K562 (cell line): ENCODE measurements at regions not wholly inside any gene's neighbourhood (a gene's known extent, or its start where the extent isn't known, plus 50 kb on each side); places are given as distances from the start of the nearest gene placed in this dataset.

Source experiments
- ATAC-seq: fragments of 200-7000 bp; cut with Tn5 transposase; 3 replicates; pipeline ENCODE4 v1.9.1; 2020; ENCODE audit warnings: moderate library complexity
- BruUV-seq: library from RNA; stranded (reverse); fragments of 400-500 nt; replicated peaks from 2 replicates; lab custom pipeline; 2021; lab: Mats Ljungman, UMichigan
- CTCF ChIA-PET: fragments of 300-600 bp; formaldehyde crosslinking; extraction: SDS; loops from one replicate; lab custom pipeline; 2021; ENCODE audit warnings: low intra/inter-chr PET ratio; lab: Yijun Ruan, JAX
- POLR2A ChIA-PET: fragments of 300-600, 350-650 bp; sonication (Branson Sonifier 250); formaldehyde crosslinking; extraction: SDS; loops from one replicate; lab custom pipeline; 2021; ENCODE audit warnings: antibody characterized with exemption, inconsistent platforms; lab: Yijun Ruan, JAX
- DNase-seq, 4 experiments: peaks; one replicate each; pipeline versions ENCODE4 v3.0.0 to v3.0.0-alpha.2; 2011 to 2018; ENCODE audit warnings: low spot score in 3 of 4, mixed read lengths in 3 of 4; ENCODE audit errors: extremely low read depth in 1 of 4
- FAIRE-seq: peaks from 2 replicates; lab custom pipeline; 2011; peaks lifted over from hg19 to GRCh38; lab: Jason Lieb, UNC
- H2AFZ ChIP-seq: 2 replicates; pipeline ENCODE4 v1.6.0; 2011; ENCODE audit warnings: low read depth, low read length, control low read depth, inconsistent platforms
- H3K27ac ChIP-seq: fragments of 200-600 bp; 3 replicates; pipeline ENCODE4 v1.8.0; 2011; ENCODE audit warnings: low read depth, mild to moderate bottlenecking, control low read depth, inconsistent platforms, low read length, moderate library complexity, mixed read lengths; ENCODE audit errors: extremely low read depth
- H3K27me3 ChIP-seq, 2 experiments: fragments of 300-600 bp in 1 of 2; 2 replicates in 1 of 2; 3 replicates in 1 of 2; pipeline versions ENCODE4 v1.6.0 to v1.8.0; 2011; ENCODE audit warnings: inconsistent platforms in 2 of 2, low read length in 2 of 2, mild to moderate bottlenecking in 1 of 2, mixed read lengths in 1 of 2, moderate library complexity in 1 of 2; ENCODE audit not compliant: control insufficient read depth in 2 of 2, insufficient read depth in 2 of 2
- H3K36me3 ChIP-seq: fragments of 300-600 bp; 3 replicates; pipeline ENCODE4 v1.8.0; 2011; ENCODE audit warnings: mild to moderate bottlenecking, low read length, inconsistent platforms; ENCODE audit not compliant: control insufficient read depth, insufficient read depth
- H3K4me1 ChIP-seq, 2 experiments: fragments of 200-600 bp in 1 of 2; replicated peaks in 1 of 2; 2 replicates in 1 of 2; 3 replicates in 1 of 2; pipeline versions ENCODE4 v1.5.1 to v1.8.0; 2011; ENCODE audit warnings: inconsistent platforms in 2 of 2, low read length in 2 of 2, mild to moderate bottlenecking in 1 of 2, mixed read lengths in 1 of 2, moderate library complexity in 1 of 2; ENCODE audit not compliant: control insufficient read depth in 2 of 2, insufficient read depth in 2 of 2
- H3K4me2 ChIP-seq: 2 replicates; pipeline ENCODE4 v1.6.1; 2011; ENCODE audit warnings: low read length, control low read depth, inconsistent platforms, mixed read lengths; ENCODE audit not compliant: insufficient read depth
- H3K4me3 ChIP-seq: fragments of 200-600 bp; sonication (generic), shearing (Covaris generic); 2 replicates; pipeline ENCODE4 v1.5.1; 2016; ENCODE audit warnings: control low read depth, inconsistent platforms
- H3K79me2 ChIP-seq: fragments of 200-600 bp; 3 replicates; pipeline ENCODE4 v1.8.0; 2011; ENCODE audit warnings: low read length, inconsistent platforms; ENCODE audit not compliant: control insufficient read depth, insufficient read depth
- H3K9ac ChIP-seq, 2 experiments: 2 replicates each; pipeline versions ENCODE4 v1.6.0 to v1.6.1; 2011; ENCODE audit warnings: low read depth in 2 of 2, low read length in 2 of 2, control low read depth in 1 of 2, inconsistent platforms in 1 of 2, mild to moderate bottlenecking in 1 of 2, mixed read lengths in 1 of 2; ENCODE audit not compliant: insufficient read depth in 1 of 2
- H3K9me1 ChIP-seq: one replicate; pipeline ENCODE4 v1.6.0; 2011; ENCODE audit warnings: inconsistent platforms, mild to moderate bottlenecking, low read length, moderate library complexity; ENCODE audit not compliant: control insufficient read depth, insufficient read depth
- H3K9me3 ChIP-seq: replicated peaks from 2 replicates; pipeline ENCODE4 v1.5.1; 2011; ENCODE audit warnings: low read depth, low read length, inconsistent platforms; ENCODE audit not compliant: control insufficient read depth, insufficient read depth
- H4K20me1 ChIP-seq: replicated peaks from 2 replicates; pipeline ENCODE4 v1.6.1; 2011; ENCODE audit warnings: low read length, inconsistent platforms, mixed read lengths; ENCODE audit not compliant: control insufficient read depth, insufficient read depth
- BCL6 ChIP-seq: fragments of 250-450 bp; sonication (Bioruptor Pico); IDR thresholded peaks from 2 replicates; pipeline ENCODE4 v1.4.0; 2020
- CEBPG ChIP-seq, 3 experiments: fragments of 200-800 bp in 1 of 3; sonication (Bioruptor generic) in 1 of 3; sonication (generic) in 1 of 3; formaldehyde crosslinking in 1 of 3; IDR thresholded peaks in 2 of 3; conservative IDR thresholded peaks in 1 of 3; 2 replicates each; pipeline versions ENCODE4 v1.6.1 to v1.8.0; 2016 to 2022; ENCODE audit warnings: missing compliant biosample characterization in 2 of 3, missing genetic modification characterization in 2 of 3, mild to moderate bottlenecking in 1 of 3, missing genetic modification reagents in 1 of 3
- ETV6 ChIP-seq, 3 experiments: fragments of 150-350 bp in 1 of 3; sonication (generic) in 1 of 3; formaldehyde crosslinking in 1 of 3; IDR thresholded peaks; 2 replicates each; pipeline versions ENCODE4 v1.6.1 to v1.8.0; 2014 to 2022; ENCODE audit warnings: borderline replicate concordance in 2 of 3, low read depth in 2 of 3, antibody characterized with exemption in 1 of 3, low read length in 1 of 3, mild to moderate bottlenecking in 1 of 3, missing genetic modification reagents in 1 of 3
- FOXP1 ChIP-seq: sonication (generic); formaldehyde crosslinking; IDR thresholded peaks from 2 replicates; pipeline ENCODE4 v1.8.0; 2022; ENCODE audit warnings: mild to moderate bottlenecking, missing genetic modification reagents
- HNRNPH1 ChIP-seq: fragments of 200-400 bp; formaldehyde crosslinking; optimal IDR thresholded peaks from 2 replicates; pipeline ENCODE3; 2017; ENCODE audit warnings: low read depth, mild to moderate bottlenecking, low read length, moderate library complexity
- JUN ChIP-seq, 2 experiments: sonication (generic) in 1 of 2; formaldehyde crosslinking in 1 of 2; IDR thresholded peaks; 2 replicates each; pipeline versions ENCODE4 v1.6.1 to v1.8.0; 2012 to 2022; ENCODE audit warnings: borderline replicate concordance in 2 of 2, mild to moderate bottlenecking in 2 of 2, improper control_type of control experiment in 1 of 2, low read depth in 1 of 2, low read length in 1 of 2, missing genetic modification reagents in 1 of 2
- MXI1 ChIP-seq: IDR thresholded peaks from 2 replicates; pipeline ENCODE4 v1.6.1; 2011; ENCODE audit warnings: low read depth, mild to moderate bottlenecking, improper control_type of control experiment, low read length
- MYBL2 ChIP-seq, 2 experiments: fragments of 450-650 bp in 1 of 2; sonication (generic) in 1 of 2; formaldehyde crosslinking in 1 of 2; IDR thresholded peaks; 2 replicates each; pipeline versions ENCODE4 v1.6.1 to v1.8.1; 2017 to 2022; ENCODE audit warnings: borderline replicate concordance in 1 of 2, inconsistent platforms in 1 of 2, low read depth in 1 of 2, mild to moderate bottlenecking in 1 of 2, missing genetic modification reagents in 1 of 2, moderate library complexity in 1 of 2
- NEUROD1 ChIP-seq: fragments of 150-350 bp; IDR thresholded peaks from 2 replicates; pipeline ENCODE4 v1.6.1; 2014; ENCODE audit warnings: borderline replicate concordance, low read length, low read depth; ENCODE audit not compliant: partially characterized antibody
- RBM14 ChIP-seq: fragments of 200-400 bp; formaldehyde crosslinking; IDR thresholded peaks from 2 replicates; pipeline ENCODE4 v1.6.1; 2018; ENCODE audit warnings: low read depth, mild to moderate bottlenecking, low read length, moderate library complexity, borderline replicate concordance; ENCODE audit not compliant: insufficient read depth
- SAFB ChIP-seq: fragments of 200-400 bp; formaldehyde crosslinking; IDR thresholded peaks from 2 replicates; pipeline ENCODE4 v1.6.1; 2017; ENCODE audit warnings: low read depth, low read length, borderline replicate concordance
- WGBS: fragments of 100-300 bp; shearing (Covaris generic); methylation state at CpG from one replicate; pipeline ENCODE4 v1.1.6; 2016; ENCODE audit warnings: low coverage, mixed read lengths; ENCODE audit not compliant: insufficient coverage; ENCODE audit errors: missing lambda C conversion rate; 5-methylcytosine and 5-hydroxymethylcytosine counted together
- in situ Hi-C: fragments of 300-500 bp; cut with MboI; formaldehyde crosslinking; loops from 4 replicates; pipeline ENCODE4 v1.15.0; 2018; ENCODE audit warnings: inconsistent platforms, mixed read lengths
- intact Hi-C: fragments of 100-400 bp; cut with micrococcal nuclease; formaldehyde crosslinking; loops from 2 replicates; pipeline ENCODE4 v1.14.2; 2022
- TF ChIP-seq, protein P1 (sequence below): sonication (generic); formaldehyde crosslinking; IDR thresholded peaks from 2 replicates; pipeline ENCODE4 v1.8.1; 2023; ENCODE audit warnings: missing genetic modification reagents, mild to moderate bottlenecking, borderline replicate concordance
- TF ChIP-seq, protein P2 (sequence below): fragments of 250-450 bp; sonication (Bioruptor Pico); IDR thresholded peaks from 2 replicates; pipeline ENCODE4 v1.9.0; 2021; ENCODE audit warnings: mild to moderate bottlenecking

DNA sequence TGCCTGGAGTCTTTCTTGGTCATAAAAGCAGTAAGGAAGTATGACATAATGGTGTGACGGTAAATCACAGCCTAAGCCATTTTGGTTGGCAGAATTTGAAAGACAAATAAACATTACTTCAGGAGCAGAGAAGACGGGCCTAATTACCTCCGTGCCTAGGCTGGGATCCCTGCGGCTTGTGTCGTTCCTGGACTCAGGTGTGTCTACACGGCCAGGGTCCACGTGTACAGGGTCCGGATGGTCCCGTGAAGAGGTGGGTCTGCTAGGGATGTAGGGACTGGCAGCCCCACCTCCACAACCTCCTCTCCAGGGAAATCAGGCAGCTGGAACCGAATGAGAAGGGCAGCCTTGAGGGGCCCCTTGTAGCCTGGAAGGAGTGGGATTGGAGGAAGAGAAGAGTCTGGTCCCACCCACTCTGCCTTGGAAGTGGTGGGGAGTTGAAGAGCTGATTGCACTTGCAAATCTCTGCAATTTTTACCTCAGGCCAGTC lies 55.4 kb upstream of the PLAC1 start (continued):
- TF ChIP-seq, protein P1, sequence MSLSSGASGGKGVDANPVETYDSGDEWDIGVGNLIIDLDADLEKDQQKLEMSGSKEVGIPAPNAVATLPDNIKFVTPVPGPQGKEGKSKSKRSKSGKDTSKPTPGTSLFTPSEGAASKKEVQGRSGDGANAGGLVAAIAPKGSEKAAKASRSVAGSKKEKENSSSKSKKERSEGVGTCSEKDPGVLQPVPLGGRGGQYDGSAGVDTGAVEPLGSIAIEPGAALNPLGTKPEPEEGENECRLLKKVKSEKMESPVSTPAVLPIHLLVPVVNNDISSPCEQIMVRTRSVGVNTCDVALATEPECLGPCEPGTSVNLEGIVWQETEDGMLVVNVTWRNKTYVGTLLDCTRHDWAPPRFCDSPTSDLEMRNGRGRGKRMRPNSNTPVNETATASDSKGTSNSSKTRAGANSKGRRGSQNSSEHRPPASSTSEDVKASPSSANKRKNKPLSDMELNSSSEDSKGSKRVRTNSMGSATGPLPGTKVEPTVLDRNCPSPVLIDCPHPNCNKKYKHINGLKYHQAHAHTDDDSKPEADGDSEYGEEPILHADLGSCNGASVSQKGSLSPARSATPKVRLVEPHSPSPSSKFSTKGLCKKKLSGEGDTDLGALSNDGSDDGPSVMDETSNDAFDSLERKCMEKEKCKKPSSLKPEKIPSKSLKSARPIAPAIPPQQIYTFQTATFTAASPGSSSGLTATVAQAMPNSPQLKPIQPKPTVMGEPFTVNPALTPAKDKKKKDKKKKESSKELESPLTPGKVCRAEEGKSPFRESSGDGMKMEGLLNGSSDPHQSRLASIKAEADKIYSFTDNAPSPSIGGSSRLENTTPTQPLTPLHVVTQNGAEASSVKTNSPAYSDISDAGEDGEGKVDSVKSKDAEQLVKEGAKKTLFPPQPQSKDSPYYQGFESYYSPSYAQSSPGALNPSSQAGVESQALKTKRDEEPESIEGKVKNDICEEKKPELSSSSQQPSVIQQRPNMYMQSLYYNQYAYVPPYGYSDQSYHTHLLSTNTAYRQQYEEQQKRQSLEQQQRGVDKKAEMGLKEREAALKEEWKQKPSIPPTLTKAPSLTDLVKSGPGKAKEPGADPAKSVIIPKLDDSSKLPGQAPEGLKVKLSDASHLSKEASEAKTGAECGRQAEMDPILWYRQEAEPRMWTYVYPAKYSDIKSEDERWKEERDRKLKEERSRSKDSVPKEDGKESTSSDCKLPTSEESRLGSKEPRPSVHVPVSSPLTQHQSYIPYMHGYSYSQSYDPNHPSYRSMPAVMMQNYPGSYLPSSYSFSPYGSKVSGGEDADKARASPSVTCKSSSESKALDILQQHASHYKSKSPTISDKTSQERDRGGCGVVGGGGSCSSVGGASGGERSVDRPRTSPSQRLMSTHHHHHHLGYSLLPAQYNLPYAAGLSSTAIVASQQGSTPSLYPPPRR: no peak
- TF ChIP-seq CEBPG (CRISPR knock-in tag; IDR thresholded peaks at IDR 0.05) (no peak), CEBPG (tag; conservative IDR thresholded peaks at IDR 0.05 in 1 of 2, IDR thresholded peaks at IDR 0.05 in 1 of 2) (no peak), JUN (IDR thresholded peaks at IDR 0.05; ENCODE audit: borderline replicate concordance, low read depth, low read length) (no peak), JUN (CRISPR knock-in tag; IDR thresholded peaks at IDR 0.05; ENCODE audit: borderline replicate concordance) (no peak)

GRCh38 chrX:134712272-134712671 lies 54.0 kb upstream of the PLAC1 start:
- Histone ChIP-seq H3K27ac (no peak overlapping the region), H3K79me2 (no peaks in the 10 kb centered on the region), H3K4me1 (no peaks in the 10 kb centered on the region; a peak in 1 of 5 replicates), H3K9ac (no peak overlapping the region), H4K20me1 (no peaks in the 10 kb centered on the region), H3K9me3 (no peaks in the 10 kb centered on the region), H3K4me2 (no peak overlapping the region), H3K4me3 (no peak overlapping the region), H2AFZ (no peak overlapping the region), H3K9me1 (no peaks in the 10 kb centered on the region), H3K27me3 (peaks cover 2 to 10% of the 10 kb centered on the region in 2 experiments; a peak in 2 of 5 replicates), H3K36me3 (no peaks in the 10 kb centered on the region)
- intact Hi-C loops: no loop called here
- 0% methylated on average over 3 of the region's 3 CpGs for WGBS
- FAIRE-seq: no peak
- ChIA-PET POLR2A (interaction anchor here (1.3 kb wide), 1 partner anchor 25 kb away, joined by 3 read pairs; no protein-coding TSS in a partner anchor), CTCF (no interaction called here)
- no peak for DNase-seq
- no peak for ATAC-seq
- in situ Hi-C loops: no loop called here
- no TSS peak for BruUV-seq
- TF ChIP-seq FOXP1 (CRISPR knock-in tag) (no peak), RBM14 (no peak), MXI1 (no peak), SAFB (no peak), BCL6 (no peak), ETV6 (IDR thresholded peaks at IDR 0.05; ENCODE audit: borderline replicate concordance in 1 of 2, low read depth in 2 of 2, low read length in 1 of 2) (no peak), ETV6 (CRISPR knock-in tag; IDR thresholded peaks at IDR 0.05; ENCODE audit: borderline replicate concordance) (no peak), NEUROD1 (no peak), HNRNPH1 (no peak), MYBL2 (IDR thresholded peaks at IDR 0.05; ENCODE audit: low read depth) (no peak), MYBL2 (CRISPR knock-in tag; IDR thresholded peaks at IDR 0.05; ENCODE audit: borderline replicate concordance) (no peak)
- TF ChIP-seq, protein P2, sequence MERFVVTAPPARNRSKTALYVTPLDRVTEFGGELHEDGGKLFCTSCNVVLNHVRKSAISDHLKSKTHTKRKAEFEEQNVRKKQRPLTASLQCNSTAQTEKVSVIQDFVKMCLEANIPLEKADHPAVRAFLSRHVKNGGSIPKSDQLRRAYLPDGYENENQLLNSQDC (CRISPR knock-in tag): no peak
